GM10266 (cell line): ENCODE measurements at regions not wholly inside any gene's neighbourhood (a gene's known extent, or its start where the extent isn't known, plus 50 kb on each side); places are given as distances from the start of the nearest gene placed in this dataset.

ENCODE experiments used
- DNase-seq: peaks from one replicate; pipeline ENCODE4 v3.0.0; 2012; ENCODE audit errors: extremely low spot score
- TF ChIP-seq, protein P1 (sequence below): IDR thresholded peaks from 2 replicates; pipeline ENCODE4 v1.5.1; 2012; ENCODE audit warnings: mild to moderate bottlenecking, low read depth; ENCODE audit not compliant: control insufficient read depth, insufficient read depth; ENCODE audit errors: missing control alignments

DNA sequence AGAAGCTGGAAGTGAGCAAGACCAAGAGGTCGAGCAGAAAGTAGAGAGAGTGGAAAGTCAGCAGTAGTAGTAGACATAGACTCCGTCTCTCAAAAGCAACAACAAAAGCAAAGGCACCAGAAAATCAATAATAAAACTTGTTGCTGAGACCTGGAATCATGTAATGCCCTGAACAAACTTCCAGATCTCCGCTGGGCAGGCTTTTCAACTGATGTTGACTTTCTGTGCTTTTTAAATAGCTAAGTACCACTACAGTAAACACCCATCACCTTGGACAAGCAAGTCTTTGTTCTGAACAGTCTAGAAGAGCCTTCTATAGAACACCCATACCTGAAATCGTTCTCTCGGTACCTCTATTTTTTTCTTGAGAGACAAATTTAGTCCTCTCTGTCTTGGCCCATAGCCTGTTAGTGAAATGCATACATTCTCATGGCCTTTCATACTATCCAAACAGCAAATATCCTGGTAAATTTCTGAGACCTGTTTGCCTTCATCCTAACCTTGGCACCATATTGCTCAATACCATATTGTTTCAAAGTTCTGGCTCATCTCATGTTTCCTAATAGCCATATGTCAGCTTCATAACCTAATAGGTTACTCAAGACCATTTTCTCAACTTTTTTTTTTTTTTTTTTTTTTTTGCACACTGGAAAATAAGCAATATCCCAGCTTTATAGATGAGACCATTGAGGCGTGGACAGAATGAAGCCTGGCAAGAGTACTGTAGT, 200.6 kb upstream of the RBPJ start:
- TF ChIP-seq, protein P1, sequence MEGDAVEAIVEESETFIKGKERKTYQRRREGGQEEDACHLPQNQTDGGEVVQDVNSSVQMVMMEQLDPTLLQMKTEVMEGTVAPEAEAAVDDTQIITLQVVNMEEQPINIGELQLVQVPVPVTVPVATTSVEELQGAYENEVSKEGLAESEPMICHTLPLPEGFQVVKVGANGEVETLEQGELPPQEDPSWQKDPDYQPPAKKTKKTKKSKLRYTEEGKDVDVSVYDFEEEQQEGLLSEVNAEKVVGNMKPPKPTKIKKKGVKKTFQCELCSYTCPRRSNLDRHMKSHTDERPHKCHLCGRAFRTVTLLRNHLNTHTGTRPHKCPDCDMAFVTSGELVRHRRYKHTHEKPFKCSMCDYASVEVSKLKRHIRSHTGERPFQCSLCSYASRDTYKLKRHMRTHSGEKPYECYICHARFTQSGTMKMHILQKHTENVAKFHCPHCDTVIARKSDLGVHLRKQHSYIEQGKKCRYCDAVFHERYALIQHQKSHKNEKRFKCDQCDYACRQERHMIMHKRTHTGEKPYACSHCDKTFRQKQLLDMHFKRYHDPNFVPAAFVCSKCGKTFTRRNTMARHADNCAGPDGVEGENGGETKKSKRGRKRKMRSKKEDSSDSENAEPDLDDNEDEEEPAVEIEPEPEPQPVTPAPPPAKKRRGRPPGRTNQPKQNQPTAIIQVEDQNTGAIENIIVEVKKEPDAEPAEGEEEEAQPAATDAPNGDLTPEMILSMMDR: no peak
- DNase-seq: no peak

DNA sequence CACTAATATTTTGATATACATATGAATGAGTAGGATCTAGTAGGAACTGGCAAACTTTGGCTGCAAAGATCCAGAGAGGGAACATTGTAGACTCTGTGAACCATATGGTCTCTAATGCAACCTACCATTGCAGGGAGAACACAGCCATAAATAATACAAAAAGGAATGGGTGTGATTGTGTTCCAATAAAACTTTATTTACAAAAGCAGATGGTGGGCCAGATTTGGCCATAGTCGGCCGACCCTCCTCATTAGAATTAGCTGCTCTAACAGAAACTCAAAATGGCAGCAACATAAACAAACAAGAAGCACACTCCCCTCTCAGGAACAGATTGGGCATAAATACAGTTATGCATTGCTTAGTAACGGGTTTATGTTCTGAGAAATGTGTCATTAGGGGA, 198.1 kb upstream of the RBPJ start:
- no peak for DNase-seq
- TF ChIP-seq, protein P1: no peak

DNA sequence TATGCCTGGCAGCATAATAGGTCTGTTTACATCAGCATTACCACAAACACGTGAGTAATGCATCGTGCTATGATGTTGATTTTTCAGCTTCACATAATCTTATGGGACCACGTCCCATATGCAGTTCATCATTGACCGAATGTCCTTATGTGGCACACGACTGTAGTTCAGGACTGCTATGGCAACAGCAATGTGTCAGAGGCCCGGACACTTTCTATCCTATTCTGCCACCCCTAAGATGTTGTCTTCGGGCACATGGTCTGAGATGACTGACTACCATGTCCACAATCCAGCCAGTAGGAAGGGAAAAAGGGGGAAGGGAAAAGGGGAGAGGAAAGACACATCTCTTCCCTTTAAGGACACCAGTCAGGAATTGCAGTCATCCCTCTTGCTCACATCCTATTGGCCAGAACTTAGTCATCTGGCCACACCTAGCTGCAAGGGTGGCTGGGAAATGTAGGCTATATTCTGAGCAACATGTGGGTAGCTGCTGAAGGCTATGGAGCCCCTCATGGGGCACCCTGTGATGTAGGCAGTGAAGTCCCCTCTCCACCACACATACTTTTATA, 196.0 kb upstream of the RBPJ start:
- TF ChIP-seq, protein P1: no peak
- DNase-seq: no peak

DNA sequence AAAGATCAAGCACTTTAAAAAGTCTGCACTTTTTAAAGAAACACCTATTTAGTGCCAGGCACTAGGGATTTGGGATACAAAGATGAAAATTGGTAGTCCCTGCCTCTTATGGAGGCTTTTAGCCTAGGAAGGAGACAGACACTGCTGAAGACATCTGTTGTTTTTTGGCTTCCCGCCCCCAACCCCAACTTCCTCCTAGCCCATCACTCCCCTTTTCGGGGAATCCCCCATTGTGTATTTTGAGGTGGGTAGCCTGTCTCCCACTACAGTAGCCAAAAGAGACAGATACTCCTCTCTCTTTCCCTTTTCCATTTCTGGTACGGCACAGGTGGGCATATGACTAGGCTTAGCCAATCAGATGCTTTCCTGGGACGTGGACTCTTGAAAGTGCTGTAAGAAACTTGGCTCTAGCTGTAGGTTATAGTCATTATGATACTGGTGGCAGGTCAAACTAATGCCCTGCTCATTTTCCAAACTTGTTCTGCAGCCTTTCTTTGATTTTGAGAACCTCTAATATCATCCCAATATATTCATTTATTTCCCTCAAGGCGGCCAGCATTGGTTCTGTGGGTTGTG, 194.6 kb upstream of the RBPJ start:
- peak; percentile 31 for DNase-seq
- TF ChIP-seq, protein P1: no peak

DNA sequence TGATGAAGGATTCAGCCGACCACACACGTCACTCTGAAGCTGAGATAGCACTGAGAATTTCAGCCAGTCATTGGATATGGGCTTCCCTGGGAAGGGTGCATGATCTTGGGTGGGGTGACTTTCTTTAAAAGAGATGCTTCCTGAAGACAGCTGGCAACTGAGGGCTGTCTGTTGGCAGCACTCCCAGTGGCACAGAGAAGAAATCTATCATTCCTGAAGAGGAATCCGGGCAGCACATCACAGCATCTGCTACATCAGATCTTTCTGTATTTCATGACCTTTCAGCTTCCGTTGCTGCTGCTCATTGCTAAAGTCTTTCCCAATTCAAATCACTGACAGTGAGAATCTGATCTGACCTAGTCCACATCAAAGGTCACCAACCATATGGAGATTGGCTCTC, 193.8 kb upstream of the RBPJ start:
- TF ChIP-seq, protein P1: no peak
- DNase-seq: no peak

DNA sequence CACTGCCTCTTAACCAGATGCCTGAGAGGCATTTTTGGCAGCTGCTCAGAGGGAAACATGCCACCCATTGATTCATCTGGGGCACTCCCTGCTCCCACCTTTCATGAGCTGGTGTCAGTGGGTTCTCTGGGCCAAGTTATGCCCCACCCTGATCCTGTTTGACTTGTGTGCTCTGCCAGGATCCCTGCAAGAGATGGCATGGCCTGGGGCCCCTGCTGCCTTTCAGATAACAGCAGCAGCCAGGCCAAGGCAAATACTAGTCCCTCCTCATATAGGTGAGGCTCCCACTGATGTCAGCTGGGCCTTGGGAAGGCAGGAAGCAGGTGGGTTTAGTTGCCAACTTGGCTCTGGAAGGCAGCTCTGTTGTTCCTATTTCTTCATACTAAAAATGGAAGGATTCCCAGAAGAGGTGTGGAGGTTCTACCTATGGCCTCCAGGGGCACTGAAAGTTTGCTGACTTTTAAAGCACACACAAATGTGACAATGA, 192.9 kb upstream of the RBPJ start:
- TF ChIP-seq, protein P1: no peak
- no peak for DNase-seq

DNA sequence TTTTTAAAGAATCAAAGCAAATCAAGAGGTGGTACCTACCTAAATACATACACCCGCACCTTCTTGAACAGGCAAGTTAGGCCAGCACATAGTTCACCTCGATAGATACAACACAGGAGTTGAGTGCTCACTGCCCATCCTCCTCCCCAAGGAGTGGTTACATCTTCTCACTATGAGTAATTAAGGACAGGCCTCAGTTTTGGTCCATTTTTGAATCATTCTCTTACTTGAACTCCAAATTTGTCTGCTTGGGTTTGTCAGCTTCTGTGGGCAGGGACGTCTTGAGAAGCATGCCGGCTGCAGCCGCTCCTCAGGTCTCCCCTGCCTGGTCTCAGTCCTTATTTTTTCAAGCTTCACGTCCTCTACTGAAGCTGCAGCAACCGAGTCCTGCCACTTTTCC, 190.6 kb upstream of the RBPJ start:
- peak; percentile 62 for DNase-seq
- TF ChIP-seq, protein P1: no peak
